OCI-LY3 (cell line): ENCODE measurements at regions not wholly inside any gene's neighbourhood (a gene's known extent, or its start where the extent isn't known, plus 50 kb on each side); places are given as distances from the start of the nearest gene placed in this dataset.

Experiments
- H2AFZ ChIP-seq: fragments of 200-600, 300-600 bp; shearing (Covaris generic); 2 replicates; pipeline ENCODE4 v1.6.0; 2014; ENCODE audit warnings: antibody characterized with exemption, low read depth, low read length
- H3K27ac ChIP-seq: fragments of 200-600, 300-600 bp; sonication (generic); 2 replicates; pipeline ENCODE4 v1.5.1; 2014; ENCODE audit warnings: mild to moderate bottlenecking, low read length, moderate library complexity, mixed read lengths
- H3K27me3 ChIP-seq: fragments of 200-600, 300-600 bp; sonication (generic); 2 replicates; pipeline ENCODE4 v1.6.1; 2014; ENCODE audit warnings: low read depth, low read length, mixed read lengths
- H3K36me3 ChIP-seq: fragments of 200-600, 300-600 bp; sonication (generic); replicated peaks from 2 replicates; pipeline ENCODE3; 2014; ENCODE audit warnings: low read depth, low read length, mixed read lengths
- H3K4me1 ChIP-seq: fragments of 300-600, 200-600 bp; sonication (generic); 2 replicates; pipeline ENCODE4 v1.6.1; 2014; ENCODE audit warnings: low read length, mixed read lengths
- H3K4me2 ChIP-seq: fragments of 200-600, 300-600 bp; sonication (generic); 2 replicates; pipeline ENCODE4 v1.6.1; 2014; ENCODE audit warnings: low read length, mixed read lengths
- H3K4me3 ChIP-seq: fragments of 300-600, 200-600 bp; sonication (generic); 2 replicates; pipeline ENCODE4 v1.5.1; 2014; ENCODE audit warnings: antibody characterized with exemption, mild to moderate bottlenecking, low read length, moderate library complexity
- H3K79me2 ChIP-seq: fragments of 300-600, 200-600 bp; shearing (Covaris generic); 2 replicates; pipeline ENCODE4 v1.6.1; 2014; ENCODE audit warnings: mild to moderate bottlenecking, low read length, mixed read lengths
- H3K9ac ChIP-seq: fragments of 300-600, 200-600 bp; shearing (Covaris generic); 2 replicates; pipeline ENCODE4 v1.6.0; 2014; ENCODE audit warnings: mild to moderate bottlenecking, low read length, moderate library complexity
- H3K9me3 ChIP-seq: fragments of 200-600, 300-600 bp; shearing (Covaris generic); 2 replicates; pipeline ENCODE4 v1.6.1; 2014; ENCODE audit warnings: low read length, mixed read lengths; ENCODE audit not compliant: insufficient read depth
- H4K20me1 ChIP-seq: fragments of 200-600, 300-600 bp; sonication (generic); 2 replicates; pipeline ENCODE4 v1.6.1; 2016; ENCODE audit warnings: low read length, mixed read lengths; ENCODE audit not compliant: insufficient read depth
- EZH2phosphoT487 ChIP-seq: fragments of 200-600 bp; shearing (Covaris generic); IDR thresholded peaks from 2 replicates; pipeline ENCODE4 v1.6.1; 2018; ENCODE audit warnings: antibody characterized with exemption, mixed run types, low read depth
- TF ChIP-seq, protein P1 (sequence below): fragments of 200-600, 300-600 bp; sonication (generic); IDR thresholded peaks from 2 replicates; pipeline ENCODE4 v1.5.1; 2014; ENCODE audit warnings: antibody characterized with exemption, low read length, low read depth

DNA sequence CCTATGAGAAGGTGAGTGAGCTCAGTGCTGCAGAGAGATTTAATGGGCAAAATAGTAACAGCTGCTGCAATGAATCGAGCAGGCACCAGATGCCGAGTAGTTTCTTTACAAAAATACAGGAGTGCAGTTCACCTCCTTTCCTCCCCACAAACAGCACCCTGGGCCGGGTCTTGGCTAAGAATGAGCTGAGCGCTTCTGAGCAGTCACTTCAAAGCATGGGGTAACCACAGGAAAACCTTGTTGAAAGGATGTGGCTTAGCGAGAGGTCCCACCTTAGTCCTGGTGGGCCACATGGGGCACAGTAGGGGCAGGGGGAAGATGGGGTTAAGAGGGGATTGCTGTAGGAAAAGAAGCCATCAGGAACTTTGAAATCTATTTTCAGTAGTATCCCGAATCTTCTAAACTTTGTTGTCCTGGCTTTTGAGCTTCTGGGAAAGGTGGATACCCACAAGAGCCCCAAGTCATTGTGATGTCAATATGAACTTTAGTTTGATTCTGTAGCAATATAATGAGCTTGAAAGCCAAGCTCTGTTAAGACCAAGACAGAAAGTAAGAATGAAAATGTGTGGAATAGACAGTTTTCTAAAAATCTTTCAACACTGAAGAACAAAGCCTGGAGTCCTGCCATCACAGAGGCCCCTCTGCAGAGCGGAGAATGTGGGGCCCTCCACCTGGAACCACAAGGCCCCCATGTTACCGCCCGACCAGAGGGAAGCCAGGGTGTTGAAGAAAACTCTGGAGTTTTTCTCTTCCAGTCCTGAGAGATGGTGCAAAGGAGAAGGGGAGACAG lies 101.0 kb upstream of the ZNF236 start:
- no peak overlapping the region for H3K4me2 ChIP-seq
- H3K9ac ChIP-seq: no peak overlapping the region
- H2AFZ ChIP-seq: no peak overlapping the region
- no peaks in the 10 kb centered on the region for H4K20me1 ChIP-seq
- no peaks in the 10 kb centered on the region for H3K4me1 ChIP-seq
- no peaks in the 10 kb centered on the region for H3K36me3 ChIP-seq
- no peak overlapping the region for H3K4me3 ChIP-seq
- TF ChIP-seq, protein P1, sequence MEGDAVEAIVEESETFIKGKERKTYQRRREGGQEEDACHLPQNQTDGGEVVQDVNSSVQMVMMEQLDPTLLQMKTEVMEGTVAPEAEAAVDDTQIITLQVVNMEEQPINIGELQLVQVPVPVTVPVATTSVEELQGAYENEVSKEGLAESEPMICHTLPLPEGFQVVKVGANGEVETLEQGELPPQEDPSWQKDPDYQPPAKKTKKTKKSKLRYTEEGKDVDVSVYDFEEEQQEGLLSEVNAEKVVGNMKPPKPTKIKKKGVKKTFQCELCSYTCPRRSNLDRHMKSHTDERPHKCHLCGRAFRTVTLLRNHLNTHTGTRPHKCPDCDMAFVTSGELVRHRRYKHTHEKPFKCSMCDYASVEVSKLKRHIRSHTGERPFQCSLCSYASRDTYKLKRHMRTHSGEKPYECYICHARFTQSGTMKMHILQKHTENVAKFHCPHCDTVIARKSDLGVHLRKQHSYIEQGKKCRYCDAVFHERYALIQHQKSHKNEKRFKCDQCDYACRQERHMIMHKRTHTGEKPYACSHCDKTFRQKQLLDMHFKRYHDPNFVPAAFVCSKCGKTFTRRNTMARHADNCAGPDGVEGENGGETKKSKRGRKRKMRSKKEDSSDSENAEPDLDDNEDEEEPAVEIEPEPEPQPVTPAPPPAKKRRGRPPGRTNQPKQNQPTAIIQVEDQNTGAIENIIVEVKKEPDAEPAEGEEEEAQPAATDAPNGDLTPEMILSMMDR: no peak
- no peak for TF ChIP-seq EZH2phosphoT487
- H3K79me2 ChIP-seq: no peaks in the 10 kb centered on the region
- H3K27ac ChIP-seq: no peak overlapping the region
- no peaks in the 10 kb centered on the region for H3K9me3 ChIP-seq
- no peaks in the 10 kb centered on the region for H3K27me3 ChIP-seq

DNA sequence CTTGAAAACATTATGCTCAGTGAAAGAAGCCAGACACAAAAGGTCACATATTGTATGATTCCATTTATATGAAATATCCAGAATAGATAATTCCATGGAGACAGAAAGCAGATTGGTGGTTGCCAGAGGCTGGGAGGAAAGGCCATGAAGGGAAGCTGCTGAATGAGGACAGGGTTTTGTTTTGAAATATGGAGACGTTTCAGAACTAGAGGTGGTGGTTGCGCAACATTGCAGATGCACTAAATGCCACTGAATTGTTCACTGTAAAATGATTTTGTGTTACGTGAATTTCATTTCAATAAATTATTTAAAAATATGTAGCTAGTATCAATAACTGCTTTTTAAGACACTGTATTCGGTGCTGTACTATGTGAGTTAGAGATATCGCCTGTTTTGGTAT lies 101.7 kb upstream of the ZNF236 start:
- Histone ChIP-seq H4K20me1 (no peaks in the 10 kb centered on the region), H3K27me3 (no peaks in the 10 kb centered on the region), H3K9ac (no peak overlapping the region), H3K9me3 (no peaks in the 10 kb centered on the region), H3K79me2 (no peaks in the 10 kb centered on the region), H3K27ac (no peak overlapping the region), H3K36me3 (no peaks in the 10 kb centered on the region), H3K4me2 (no peak overlapping the region), H3K4me3 (no peak overlapping the region), H2AFZ (no peak overlapping the region), H3K4me1 (no peaks in the 10 kb centered on the region)
- no peak for TF ChIP-seq EZH2phosphoT487
- TF ChIP-seq, protein P1: no peak

DNA sequence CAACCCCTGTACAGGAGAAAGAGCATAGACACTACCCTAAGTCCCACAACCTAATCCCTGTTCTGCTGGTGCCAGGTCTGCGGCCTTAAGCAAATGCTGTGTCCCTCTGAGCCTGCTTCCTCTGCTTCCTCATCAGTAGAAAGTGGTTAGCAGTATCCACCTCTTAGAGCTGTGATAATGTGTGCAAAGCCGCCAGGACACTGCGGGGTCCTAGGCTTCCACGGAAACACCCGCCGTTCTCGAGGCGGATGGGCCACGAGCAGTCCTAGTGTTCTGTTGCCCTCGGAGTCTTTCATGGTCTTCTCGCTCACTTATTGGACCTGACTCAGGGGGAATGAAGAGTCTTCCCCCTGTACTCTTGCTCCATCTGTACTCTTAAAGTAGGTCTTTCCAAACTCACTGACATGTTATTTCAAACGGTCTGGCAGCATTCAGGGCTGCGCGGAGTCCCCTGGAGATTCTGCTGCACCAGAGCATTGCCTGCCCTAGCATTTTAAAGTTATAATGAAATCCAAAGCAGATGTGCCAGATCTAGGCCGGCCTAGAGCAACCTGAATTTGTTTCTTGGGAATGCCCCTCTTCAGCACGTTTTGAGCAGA lies 107.2 kb upstream of the ZNF236 start:
- H3K27me3 ChIP-seq: no peaks in the 10 kb centered on the region
- H3K27ac ChIP-seq: no peak overlapping the region
- no peak overlapping the region for H3K4me2 ChIP-seq
- no peaks in the 10 kb centered on the region for H3K4me1 ChIP-seq
- no peak for TF ChIP-seq EZH2phosphoT487
- H3K9me3 ChIP-seq: no peaks in the 10 kb centered on the region
- H3K79me2 ChIP-seq: no peaks in the 10 kb centered on the region
- no peak overlapping the region for H2AFZ ChIP-seq
- no peaks in the 10 kb centered on the region for H4K20me1 ChIP-seq
- H3K36me3 ChIP-seq: no peaks in the 10 kb centered on the region
- H3K4me3 ChIP-seq: no peak overlapping the region
- no peak overlapping the region for H3K9ac ChIP-seq

DNA sequence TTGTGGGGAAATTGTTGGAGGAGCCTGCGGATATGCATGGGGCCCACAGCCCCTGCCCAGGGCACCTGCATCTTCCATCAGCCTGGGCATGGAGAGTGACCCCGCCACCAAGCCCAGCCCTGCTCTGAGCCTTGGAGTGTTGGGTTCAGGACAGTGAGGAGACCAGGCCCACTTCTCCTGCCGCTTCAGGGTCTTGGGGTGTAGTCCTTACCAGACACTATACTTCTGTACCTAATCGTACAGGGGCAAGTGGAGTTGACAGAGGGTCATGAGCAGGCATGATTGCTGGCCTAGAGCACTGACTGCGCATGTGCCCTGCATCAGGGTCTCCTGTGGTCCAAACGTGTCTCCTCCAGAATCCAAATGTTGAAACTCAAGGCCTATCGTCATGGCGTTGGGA lies 108.9 kb upstream of the ZNF236 start:
- Histone ChIP-seq H3K4me3 (no peak overlapping the region), H3K79me2 (no peaks in the 10 kb centered on the region), H3K4me2 (no peak overlapping the region), H4K20me1 (no peaks in the 10 kb centered on the region), H3K9me3 (no peaks in the 10 kb centered on the region), H3K36me3 (no peaks in the 10 kb centered on the region), H3K9ac (no peak overlapping the region), H3K27me3 (no peaks in the 10 kb centered on the region), H2AFZ (no peak overlapping the region), H3K4me1 (no peaks in the 10 kb centered on the region), H3K27ac (no peak overlapping the region)
- no peak for TF ChIP-seq EZH2phosphoT487
- TF ChIP-seq, protein P1: no peak
